T-helper 17 cell (primary cell): ENCODE measurements at regions not wholly inside any gene's neighbourhood (a gene's known extent, or its start where the extent isn't known, plus 50 kb on each side); places are given as distances from the start of the nearest gene placed in this dataset.

ENCODE experiments used
- ATAC-seq: fragments of 150-1000 bp; cut with Tn5 transposase; 2 replicates; pipeline ENCODE4 v1.10.0; 2021; ENCODE audit warnings: mild to moderate bottlenecking, moderate library complexity
- DNase-seq, 3 donors: peaks; one replicate each; pipeline versions ENCODE4 v3.0.0 to v3.0.0-alpha.2; 2020 to 2021
- H3K9me3 ChIP-seq: one replicate; pipeline ENCODE4 v1.7.0; 2013; ENCODE audit warnings: low read length, mild to moderate bottlenecking; ENCODE audit not compliant: control insufficient read depth, poor library complexity, severe bottlenecking
- H3K27ac Mint-ChIP-seq: one replicate; pipeline ENCODE4 v1.8.0; 2022; ENCODE audit warnings: mild to moderate bottlenecking, moderate library complexity, mixed read lengths
- H3K27me3 Mint-ChIP-seq: one replicate; pipeline ENCODE4 v1.8.0; 2022; ENCODE audit warnings: mixed read lengths
- H3K36me3 Mint-ChIP-seq: one replicate; pipeline ENCODE4 v1.8.0; 2022; ENCODE audit warnings: low read depth, mixed read lengths
- H3K4me1 Mint-ChIP-seq: one replicate; pipeline ENCODE4 v1.8.0; 2022; ENCODE audit warnings: mild to moderate bottlenecking, mixed read lengths
- H3K4me3 Mint-ChIP-seq: one replicate; pipeline ENCODE4 v1.8.0; 2022; ENCODE audit warnings: mild to moderate bottlenecking, moderate library complexity, mixed read lengths

- Mint-ChIP-seq H3K4me3 (no peak overlapping the region), H3K4me1 (peaks cover 11% of the 10 kb centered on the region)
These were observed 66.8 kb upstream of the AFDN start for GRCh38 chr6:167759912-167760311.

GRCh38 chr6:167760979-167761793 is 65.5 kb upstream of the AFDN start:
- ATAC-seq (no peak), DNase-seq (no peak)
- Mint-ChIP-seq H3K4me3 (no peak overlapping the region), H3K27me3 (peaks cover 41% of the 10 kb centered on the region), H3K27ac (no peak overlapping the region), H3K4me1 (peaks cover 11% of the 10 kb centered on the region), H3K36me3 (no peaks in the 10 kb centered on the region)
- H3K9me3 ChIP-seq = no peaks in the 10 kb centered on the region

More at GRCh38 chr6:167759912-167760311, 66.8 kb upstream of the AFDN start:
- ATAC-seq = no peak
- H3K36me3 Mint-ChIP-seq = no peaks in the 10 kb centered on the region
- no peak for DNase-seq
- H3K27me3 Mint-ChIP-seq = peaks cover 41% of the 10 kb centered on the region
- H3K27ac Mint-ChIP-seq = no peak overlapping the region
- H3K9me3 ChIP-seq = no peaks in the 10 kb centered on the region

GRCh38 chr6:167761794-167762258 is 64.9 kb upstream of the AFDN start:
- Mint-ChIP-seq H3K27ac (no peak overlapping the region), H3K4me1 (peaks cover 11% of the 10 kb centered on the region), H3K4me3 (no peak overlapping the region), H3K36me3 (no peaks in the 10 kb centered on the region), H3K27me3 (peaks cover 37% of the 10 kb centered on the region)
- no peaks in the 10 kb centered on the region for H3K9me3 ChIP-seq
- DNase-seq (no peak), ATAC-seq (no peak)

- Mint-ChIP-seq H3K4me1 (peaks cover 6% of the 10 kb centered on the region), H3K36me3 (no peaks in the 10 kb centered on the region), H3K27me3 (peaks cover 31% of the 10 kb centered on the region), H3K4me3 (no peak overlapping the region), H3K27ac (no peak overlapping the region)
- ATAC-seq (no peak), DNase-seq (no peak)
- no peaks in the 10 kb centered on the region for H3K9me3 ChIP-seq
These were observed 64.3 kb upstream of the AFDN start for GRCh38 chr6:167762259-167762962.

GRCh38 chr6:167763056-167763944 is 63.4 kb upstream of the AFDN start:
- no peaks in the 10 kb centered on the region for H3K9me3 ChIP-seq
- H3K27ac Mint-ChIP-seq = no peak overlapping the region
- no peak overlapping the region for H3K4me3 Mint-ChIP-seq
- H3K4me1 Mint-ChIP-seq = peaks cover 5% of the 10 kb centered on the region
- peaks cover 31% of the 10 kb centered on the region for H3K27me3 Mint-ChIP-seq
- ATAC-seq (no peak), DNase-seq (no peak)
- H3K36me3 Mint-ChIP-seq = no peaks in the 10 kb centered on the region

- ATAC-seq (no peak), DNase-seq (no peak)
- H3K4me1 Mint-ChIP-seq = peaks cover 5% of the 10 kb centered on the region
- no peak overlapping the region for H3K4me3 Mint-ChIP-seq
- peaks cover 31% of the 10 kb centered on the region for H3K27me3 Mint-ChIP-seq
- H3K9me3 ChIP-seq = no peaks in the 10 kb centered on the region
- H3K36me3 Mint-ChIP-seq = no peaks in the 10 kb centered on the region
- H3K27ac Mint-ChIP-seq = no peak overlapping the region
These were observed 62.5 kb upstream of the AFDN start for GRCh38 chr6:167764215-167764614.

- H3K4me3 Mint-ChIP-seq = no peak overlapping the region
- no peak for ATAC-seq
These were observed 61.8 kb upstream of the AFDN start for GRCh38 chr6:167764713-167765479.

DNA sequence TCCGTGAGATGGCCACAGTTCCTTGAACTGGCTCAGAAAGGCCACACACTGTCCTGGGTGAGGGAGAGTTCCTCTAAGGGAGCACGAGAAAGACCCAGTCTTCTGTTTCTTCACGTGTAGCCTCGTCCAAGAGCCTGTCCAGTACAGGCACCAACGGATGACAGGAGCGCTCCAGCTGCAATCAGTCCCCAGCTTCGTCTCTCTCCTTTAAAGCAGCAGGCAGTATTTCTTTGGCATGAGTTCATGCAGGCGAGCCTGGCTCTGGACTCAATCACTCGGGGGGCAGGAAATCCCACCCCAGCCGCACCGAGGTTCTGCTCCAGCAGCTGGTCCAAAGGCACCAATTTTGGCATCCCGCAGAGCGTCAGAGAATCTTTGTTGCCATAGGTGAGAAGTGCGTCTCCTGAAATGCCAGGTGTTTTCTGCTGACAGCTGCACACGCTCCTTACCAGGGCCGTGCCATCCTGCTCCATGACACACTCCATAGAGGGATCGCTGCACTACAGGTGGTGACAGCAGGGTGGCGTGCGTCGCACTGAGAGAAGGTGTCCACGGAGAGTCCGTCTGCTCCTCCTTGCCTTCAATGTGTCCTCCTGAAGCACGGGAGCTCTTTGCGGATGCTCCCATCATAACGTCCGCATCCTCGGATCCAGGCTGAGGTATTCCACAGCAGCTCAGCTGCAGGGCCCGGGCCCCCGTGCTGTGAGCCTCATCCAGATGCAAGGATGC is 59.6 kb upstream of the AFDN start:
- ATAC-seq = no peak
- no peaks in the 10 kb centered on the region for H3K4me1 Mint-ChIP-seq
- peaks cover 36% of the 10 kb centered on the region for H3K27me3 Mint-ChIP-seq
- H3K9me3 ChIP-seq = no peaks in the 10 kb centered on the region
- DNase-seq = no peak
- no peaks in the 10 kb centered on the region for H3K36me3 Mint-ChIP-seq
- H3K27ac Mint-ChIP-seq = no peak overlapping the region
- no peak overlapping the region for H3K4me3 Mint-ChIP-seq

More at GRCh38 chr6:167764713-167765479, 61.8 kb upstream of the AFDN start:
- H3K27ac Mint-ChIP-seq = no peak overlapping the region
- no peaks in the 10 kb centered on the region for H3K36me3 Mint-ChIP-seq
- no peaks in the 10 kb centered on the region for H3K4me1 Mint-ChIP-seq
- no peak for DNase-seq
- H3K27me3 Mint-ChIP-seq = peaks cover 29% of the 10 kb centered on the region
- no peaks in the 10 kb centered on the region for H3K9me3 ChIP-seq

DNA sequence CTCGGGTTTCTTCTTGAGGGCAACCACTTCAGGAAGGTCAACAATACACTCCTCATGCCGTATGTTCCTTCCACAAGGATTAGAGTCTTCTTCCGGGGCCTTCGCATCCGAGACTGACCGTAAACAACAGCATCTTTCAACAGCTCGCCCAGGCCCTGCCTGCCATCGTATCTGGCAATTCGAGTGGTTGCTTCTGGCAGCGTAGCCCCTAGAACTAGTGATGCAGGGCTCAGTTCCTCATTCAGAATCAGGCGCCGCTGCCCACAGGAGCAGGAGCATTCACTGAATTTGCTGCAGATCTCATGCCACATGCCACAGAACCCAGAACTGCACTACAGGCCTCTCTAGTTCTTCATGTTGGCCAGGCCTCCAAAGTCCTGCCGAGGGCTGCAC is 59.0 kb upstream of the AFDN start:
- ATAC-seq = no peak
- Mint-ChIP-seq H3K36me3 (no peaks in the 10 kb centered on the region), H3K27ac (no peak overlapping the region), H3K27me3 (peaks cover 41% of the 10 kb centered on the region), H3K4me1 (no peaks in the 10 kb centered on the region), H3K4me3 (no peak overlapping the region)
- no peaks in the 10 kb centered on the region for H3K9me3 ChIP-seq
- DNase-seq = no peak

DNA sequence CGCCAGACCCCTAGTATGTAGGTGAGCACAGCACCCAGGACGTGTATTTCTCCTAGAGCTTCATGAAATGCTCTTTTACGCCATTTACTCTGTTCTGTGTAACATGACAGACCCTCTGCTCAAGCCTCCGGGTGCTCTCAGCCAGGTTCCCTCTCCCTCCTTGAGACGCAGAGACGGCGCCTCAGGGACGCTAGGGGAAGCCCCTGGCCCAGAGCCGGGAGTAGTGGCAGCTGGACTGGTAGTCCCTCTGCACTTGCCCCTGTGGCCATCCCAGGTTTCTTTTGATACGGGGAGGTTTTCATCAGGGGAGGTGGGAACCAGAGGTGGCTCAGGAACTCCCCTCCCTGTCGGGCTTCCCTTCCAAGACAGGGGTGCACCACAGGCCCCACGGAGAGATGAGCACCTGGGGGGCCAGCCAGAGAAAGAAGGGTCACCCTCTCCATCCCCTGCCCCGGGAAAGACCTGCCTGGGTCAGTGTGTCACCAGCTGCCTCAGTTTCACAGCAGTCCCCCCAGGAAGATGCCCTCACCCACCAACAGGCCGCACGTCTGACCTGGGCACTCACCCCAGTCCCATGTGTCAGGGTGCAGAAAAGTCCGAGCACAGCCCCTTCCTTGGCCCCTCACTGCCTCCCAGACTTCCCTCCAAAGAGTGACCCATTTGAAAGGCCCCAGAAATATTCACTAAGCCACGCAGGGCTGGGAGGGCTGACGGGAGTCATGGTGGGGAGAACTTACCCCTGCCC is 58.1 kb upstream of the AFDN start:
- Mint-ChIP-seq H3K27me3 (peaks cover 49% of the 10 kb centered on the region), H3K27ac (no peak overlapping the region), H3K4me1 (no peaks in the 10 kb centered on the region), H3K4me3 (no peak overlapping the region), H3K36me3 (no peaks in the 10 kb centered on the region)
- DNase-seq = no peak
- H3K9me3 ChIP-seq = no peaks in the 10 kb centered on the region
- ATAC-seq = no peak

GRCh38 chr6:167769408-167770190 is 57.1 kb upstream of the AFDN start:
- Mint-ChIP-seq H3K27ac (no peak overlapping the region), H3K4me1 (no peaks in the 10 kb centered on the region), H3K27me3 (peaks cover 49% of the 10 kb centered on the region), H3K4me3 (no peak overlapping the region), H3K36me3 (no peaks in the 10 kb centered on the region)
- ATAC-seq = no peak
- no peaks in the 10 kb centered on the region for H3K9me3 ChIP-seq
- DNase-seq = no peak
